ENCODE measurements at regions not wholly inside any gene's neighbourhood (a gene's known extent, or its start where the extent isn't known, plus 50 kb on each side); places are given as distances from the start of the nearest gene placed in this dataset.

- peaks cover 26% of the 10 kb centered on the region for H3K27me3 ChIP-seq (ENCODE audit: control insufficient read depth, insufficient read depth, low read length)
Observed at GRCh38 chr22:22123960-22124278, 120.7 kb upstream of the VPREB1 start.

GRCh38 chr22:22123118-22123959 is 121.2 kb upstream of the VPREB1 start:
- peaks cover 28% of the 10 kb centered on the region for H3K27me3 ChIP-seq (ENCODE audit: control insufficient read depth, insufficient read depth, low read length)
- no peak for DNase-seq (ENCODE audit: low read depth, low spot score)
- H3K4me3 ChIP-seq (ENCODE audit: low read depth, low read length): no peak overlapping the region
- H3K9me3 ChIP-seq (ENCODE audit: control insufficient read depth, insufficient read depth, low read length): no peaks in the 10 kb centered on the region; the same call in 1 of the 2 replicates
- no peak overlapping the region for H3K27ac ChIP-seq (ENCODE audit: low read depth, low read length)
- ChIA-PET CTCF (no interaction called here), POLR2A (no interaction called here)
- TF ChIP-seq CTCF (IDR thresholded peaks at IDR 0.05; ENCODE audit: low read depth, low read length): no peak

More at GRCh38 chr22:22123960-22124278, 120.7 kb upstream of the VPREB1 start:
- no peak for TF ChIP-seq CTCF (IDR thresholded peaks at IDR 0.05; ENCODE audit: low read depth, low read length)
- H3K27ac ChIP-seq (ENCODE audit: low read depth, low read length): no peak overlapping the region
- H3K9me3 ChIP-seq (ENCODE audit: control insufficient read depth, insufficient read depth, low read length): no peaks in the 10 kb centered on the region; the same call in 1 of the 2 replicates
- DNase-seq (ENCODE audit: low read depth, low spot score): no peak
- ChIA-PET CTCF (no interaction called here), POLR2A (no interaction called here)
- H3K4me3 ChIP-seq (ENCODE audit: low read depth, low read length): no peak overlapping the region

GRCh38 chr22:22122348-22123117 is 122.1 kb upstream of the VPREB1 start:
- no peak for DNase-seq (ENCODE audit: low read depth, low spot score)
- CTCF ChIA-PET: no interaction called here
- Histone ChIP-seq H3K27ac (ENCODE audit: low read depth, low read length) (no peak overlapping the region), H3K4me3 (ENCODE audit: low read depth, low read length) (no peak overlapping the region), H3K9me3 (ENCODE audit: control insufficient read depth, insufficient read depth, low read length) (no peaks in the 10 kb centered on the region; the same call in 1 of the 2 replicates), H3K27me3 (ENCODE audit: control insufficient read depth, insufficient read depth, low read length) (peaks cover 24% of the 10 kb centered on the region)
- POLR2A ChIA-PET: no interaction called here
- TF ChIP-seq CTCF (IDR thresholded peaks at IDR 0.05; ENCODE audit: low read depth, low read length): no peak

DNA sequence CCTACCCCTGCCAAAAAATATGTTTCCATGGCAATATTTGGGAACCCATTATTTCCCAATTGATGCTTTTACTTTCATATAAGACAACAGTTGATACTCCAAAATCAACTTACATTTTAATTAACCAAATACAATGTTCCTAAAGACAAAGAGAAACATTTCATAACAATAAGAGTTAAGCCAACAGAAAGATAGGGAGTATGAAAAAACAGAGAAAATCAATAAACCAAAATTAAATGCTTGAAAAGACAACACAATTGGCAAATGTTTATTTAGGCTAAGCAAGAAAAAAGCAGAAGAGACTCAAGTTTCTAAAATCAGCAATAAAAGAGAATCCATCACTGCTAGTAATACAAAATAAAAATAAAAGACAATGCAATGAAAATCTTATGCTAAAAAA is 123.1 kb upstream of the VPREB1 start:
- H3K27ac ChIP-seq (ENCODE audit: low read depth, low read length): no peak overlapping the region
- H3K9me3 ChIP-seq (ENCODE audit: control insufficient read depth, insufficient read depth, low read length): no peaks in the 10 kb centered on the region; the same call in 1 of the 2 replicates
- H3K4me3 ChIP-seq (ENCODE audit: low read depth, low read length): no peak overlapping the region
- ChIA-PET POLR2A (no interaction called here), CTCF (interaction anchor here (0.8 kb wide), 1 partner anchor 61 kb away, joined by 3 read pairs; no protein-coding TSS in a partner anchor)
- DNase-seq (ENCODE audit: low read depth, low spot score): no peak
- no peak for TF ChIP-seq CTCF (IDR thresholded peaks at IDR 0.05; ENCODE audit: low read depth, low read length)
- peaks cover 23% of the 10 kb centered on the region for H3K27me3 ChIP-seq (ENCODE audit: control insufficient read depth, insufficient read depth, low read length)

DNA sequence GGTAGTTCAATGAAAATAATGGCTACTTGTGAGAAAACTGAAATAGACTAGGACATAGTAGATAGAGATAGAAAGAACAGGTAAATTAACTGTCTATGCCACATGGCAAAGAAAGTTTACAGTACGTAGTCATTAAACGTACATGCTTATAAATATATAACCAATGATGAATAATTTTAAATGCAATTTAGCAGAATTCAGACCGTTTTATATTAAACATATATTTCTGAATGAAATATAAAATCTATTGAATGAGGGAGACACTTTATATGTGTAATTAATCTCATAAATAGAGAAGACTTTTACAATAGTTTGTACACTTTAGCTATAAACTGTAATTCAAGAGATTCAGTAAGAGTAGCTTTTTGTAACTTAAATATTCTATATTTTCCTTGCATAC is 124.4 kb upstream of the VPREB1 start:
- H3K4me3 ChIP-seq (ENCODE audit: low read depth, low read length): no peak overlapping the region
- H3K9me3 ChIP-seq (ENCODE audit: control insufficient read depth, insufficient read depth, low read length): no peaks in the 10 kb centered on the region; the same call in 1 of the 2 replicates
- TF ChIP-seq CTCF (IDR thresholded peaks at IDR 0.05; ENCODE audit: low read depth, low read length): no peak
- POLR2A ChIA-PET: no interaction called here
- H3K27ac ChIP-seq (ENCODE audit: low read depth, low read length): no peak overlapping the region
- DNase-seq (ENCODE audit: low read depth, low spot score): no peak
- peaks cover 14% of the 10 kb centered on the region for H3K27me3 ChIP-seq (ENCODE audit: control insufficient read depth, insufficient read depth, low read length)
- CTCF ChIA-PET: interaction anchor here (0.6 to 1.4 kb wide), 3 partner anchors 9 to 38 kb away, joined by 3 to 7 read pairs (median 3); no protein-coding TSS in a partner anchor
